ENCODE measurements at regions not wholly inside any gene's neighbourhood (a gene's known extent, or its start where the extent isn't known, plus 50 kb on each side); places are given as distances from the start of the nearest gene placed in this dataset.

DNA sequence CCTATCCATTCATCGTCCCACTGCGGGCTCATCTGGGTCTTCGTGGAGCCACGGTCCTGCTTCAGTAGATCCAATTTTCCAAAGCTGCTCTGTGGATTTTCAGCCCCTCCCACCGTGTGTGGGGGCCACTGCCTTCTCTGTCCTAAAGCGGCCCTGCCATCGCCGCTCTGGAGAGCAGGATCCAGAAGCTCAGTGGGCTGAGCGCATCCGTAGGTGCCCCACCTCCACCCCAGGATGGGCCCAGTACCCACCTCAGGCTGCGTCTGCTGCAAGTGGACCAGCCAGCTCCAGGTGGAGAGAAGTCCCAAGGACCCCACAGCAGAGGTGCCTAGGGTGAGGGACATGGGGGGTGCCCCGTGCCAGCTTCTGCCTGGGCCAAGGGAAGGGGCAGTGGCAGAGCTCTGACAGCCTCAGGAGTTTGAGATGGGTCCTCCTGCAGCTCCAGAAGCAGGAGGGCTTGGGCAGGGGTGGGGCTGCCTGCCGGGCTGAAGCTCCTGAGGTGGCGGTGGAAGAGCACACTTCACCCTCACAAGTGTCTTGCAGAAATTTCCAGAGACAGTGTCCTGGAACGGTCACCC, 148.1 kb upstream of the C14orf180 start:
- DNase-seq = no peak

DNA sequence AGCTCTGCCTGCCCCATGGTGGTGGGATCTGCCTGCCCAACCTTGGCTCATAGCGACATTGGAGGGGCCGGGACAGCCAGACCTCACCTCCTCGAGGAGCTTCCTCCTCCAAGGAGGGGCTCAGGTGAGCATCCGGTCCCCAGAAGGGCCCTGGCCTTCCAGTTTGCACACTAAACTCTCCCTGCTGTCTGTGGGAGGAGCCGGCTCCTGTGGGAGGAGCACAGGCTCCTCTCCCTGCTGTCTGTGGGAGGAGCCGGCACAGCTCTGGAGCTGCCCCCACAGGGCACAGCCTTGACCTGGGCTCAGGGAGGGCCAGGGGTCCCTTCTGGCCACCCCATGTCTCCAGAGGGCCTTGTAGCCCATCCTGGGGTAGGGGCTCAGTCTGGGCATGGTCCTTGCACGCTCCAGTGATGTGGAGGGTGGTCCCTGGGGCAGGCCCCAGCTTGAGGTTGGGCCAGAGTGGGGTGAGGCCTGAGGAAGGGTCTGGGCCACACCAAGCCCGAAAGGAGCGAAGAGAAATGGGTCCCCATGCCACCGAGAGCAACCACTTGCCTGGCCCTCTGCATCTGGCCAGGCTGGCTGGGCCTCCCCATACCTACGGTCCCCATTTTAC, 147.5 kb upstream of the C14orf180 start:
- no peak for DNase-seq

DNA sequence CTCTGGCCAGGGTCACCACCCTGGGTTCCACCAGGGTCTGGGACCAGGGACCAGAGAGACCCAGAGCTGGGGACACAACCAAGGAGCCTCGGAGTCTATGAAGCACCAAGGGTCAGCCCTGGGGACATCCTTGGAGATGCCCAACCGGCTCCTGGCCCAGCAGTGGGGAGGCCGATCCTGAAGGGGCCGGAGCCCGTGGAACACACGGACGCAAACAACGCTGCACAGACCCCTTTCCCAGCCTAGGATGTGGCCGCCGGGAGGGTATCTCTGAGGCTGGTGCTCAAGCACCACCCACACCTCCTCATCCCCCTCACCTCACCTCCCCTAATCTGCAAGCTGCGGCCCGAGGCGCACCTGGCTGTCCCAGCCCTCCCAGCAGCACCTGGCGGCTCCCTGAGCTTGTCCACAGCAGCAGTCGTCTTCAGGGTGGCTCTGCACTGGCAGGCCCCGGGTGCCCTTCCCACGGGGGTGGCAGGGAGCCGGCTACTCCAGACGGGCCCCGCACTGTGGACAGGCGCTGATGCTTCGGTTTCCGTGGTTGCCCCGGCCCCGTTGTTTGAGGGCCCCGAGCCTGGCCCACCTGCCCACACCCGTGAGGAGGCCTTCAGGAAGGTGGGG, 146.8 kb upstream of the C14orf180 start:
- no peak for DNase-seq

DNA sequence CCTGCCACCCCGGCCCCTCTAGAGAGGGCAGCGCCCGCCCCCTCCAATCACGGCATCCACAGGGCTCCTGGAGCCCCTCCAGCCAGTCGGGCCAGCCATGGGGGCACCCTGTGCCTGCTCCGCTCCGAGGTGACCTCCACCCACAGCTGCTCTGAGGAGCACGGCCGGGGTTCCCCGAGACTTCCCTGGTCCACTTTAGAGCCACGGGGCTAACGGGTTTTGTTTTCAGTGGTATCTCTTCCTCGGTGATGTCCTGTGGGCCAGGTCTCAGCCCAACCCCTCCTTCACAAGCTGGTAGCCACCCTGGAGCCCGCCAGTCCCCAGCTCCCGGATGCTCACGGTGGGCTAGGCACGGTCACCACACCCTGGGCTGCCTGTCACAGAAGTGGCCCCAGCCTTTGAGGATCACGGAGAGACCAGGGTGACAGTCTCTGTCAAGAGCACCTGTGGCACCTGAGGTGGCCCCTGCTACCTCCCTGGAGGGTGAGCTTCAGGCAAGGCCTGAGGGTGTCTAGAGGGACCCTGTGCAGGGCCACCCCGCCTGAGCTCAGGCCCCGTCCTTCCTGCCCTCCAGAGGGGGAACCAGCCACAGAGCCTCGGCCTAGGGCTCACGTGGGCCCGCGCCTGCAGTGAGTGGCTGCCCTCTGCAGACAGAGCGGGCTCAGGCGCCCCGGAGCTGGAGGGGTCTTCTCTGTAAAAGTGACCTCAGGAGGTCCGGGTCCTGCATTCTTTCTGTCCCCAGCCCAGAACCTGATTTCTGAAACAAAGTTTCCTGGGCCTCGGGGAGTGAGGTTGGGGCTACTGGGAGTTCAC, 146.0 kb upstream of the C14orf180 start:
- DNase-seq = no peak

DNA sequence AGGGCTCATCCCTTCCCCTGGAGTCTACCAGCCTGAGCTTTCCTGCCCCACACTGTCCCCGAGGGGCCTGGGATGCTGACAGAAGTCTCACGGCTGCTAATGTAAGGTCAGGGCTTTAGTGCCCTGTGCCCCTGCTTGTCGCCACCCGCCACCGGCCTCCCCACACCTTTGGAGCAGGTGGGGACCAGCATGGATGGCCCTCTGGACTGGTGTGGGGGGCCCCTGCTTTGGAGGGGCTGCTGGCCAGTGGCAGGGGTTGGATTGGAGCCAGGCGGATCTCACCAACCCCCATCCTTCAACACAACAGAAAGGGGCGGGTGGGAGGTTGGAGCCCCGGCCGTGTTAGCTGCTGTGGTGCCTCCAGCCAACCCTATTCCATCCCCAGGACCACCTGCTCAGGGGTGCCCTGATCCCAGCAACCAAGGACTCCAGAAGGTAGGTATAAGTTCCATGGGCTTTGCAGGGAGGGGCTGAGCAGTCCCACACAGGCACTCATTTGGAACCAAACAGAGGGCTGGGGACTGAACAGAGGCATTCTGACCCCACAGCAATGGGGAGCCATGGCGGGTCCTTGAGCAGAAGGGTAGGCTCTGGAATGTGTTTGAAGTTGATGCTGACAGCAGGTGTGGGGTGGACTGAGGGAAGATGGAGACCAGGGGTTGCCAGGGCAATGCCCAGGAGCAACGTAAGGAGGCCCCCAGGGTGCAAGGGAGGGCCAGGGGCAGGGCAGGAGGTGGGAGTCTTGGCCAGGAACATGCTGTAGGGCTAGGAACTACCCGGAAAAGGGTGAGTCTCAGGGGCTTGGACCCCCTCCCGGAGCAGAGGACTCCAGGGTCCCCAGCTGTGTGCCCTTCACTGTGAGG, 145.1 kb upstream of the C14orf180 start:
- no peak for DNase-seq

DNA sequence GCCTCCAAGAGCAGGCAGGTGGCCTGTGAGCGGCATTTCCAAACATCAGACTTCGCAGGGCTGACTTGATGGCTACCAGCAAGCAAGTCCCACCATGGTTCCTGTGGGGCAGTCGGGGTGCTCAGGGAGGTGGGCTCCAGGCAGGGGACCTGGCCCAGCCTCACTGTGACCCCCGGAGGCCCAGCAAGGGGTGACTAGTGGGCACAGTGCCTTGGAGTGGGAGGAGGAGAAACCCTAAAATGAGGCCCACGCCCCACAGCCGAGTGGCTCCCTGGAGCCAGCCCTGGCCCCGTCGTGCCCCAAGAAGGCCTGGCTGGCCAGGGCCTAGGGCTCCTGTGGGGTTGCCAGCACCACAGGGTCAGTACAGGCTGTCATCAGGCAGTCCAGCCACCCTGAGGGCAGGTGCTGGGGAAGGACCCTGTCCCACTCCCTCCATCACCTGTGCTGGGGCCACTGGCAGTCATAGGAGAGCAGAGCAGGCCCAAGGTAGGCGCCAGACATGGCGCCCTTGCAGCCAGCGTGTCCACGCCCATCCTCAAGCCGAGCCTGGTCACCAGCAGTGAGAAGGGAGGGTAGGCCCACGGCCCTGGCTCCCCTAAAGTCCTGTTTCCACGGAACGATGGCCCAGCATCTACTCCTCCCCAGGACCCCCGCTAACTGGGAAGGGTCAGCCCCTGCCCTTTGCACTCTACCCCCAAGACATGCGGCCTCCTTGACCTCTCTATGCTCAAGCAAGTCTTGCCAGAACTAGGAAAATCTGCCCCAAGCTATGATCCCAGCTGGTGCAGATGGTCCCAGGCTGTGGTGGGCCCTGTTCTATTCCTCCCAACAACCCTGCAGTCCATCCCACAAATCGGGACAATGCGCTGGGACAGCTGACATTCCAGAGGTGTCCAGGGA, 144.2 kb upstream of the C14orf180 start:
- no peak for DNase-seq

DNA sequence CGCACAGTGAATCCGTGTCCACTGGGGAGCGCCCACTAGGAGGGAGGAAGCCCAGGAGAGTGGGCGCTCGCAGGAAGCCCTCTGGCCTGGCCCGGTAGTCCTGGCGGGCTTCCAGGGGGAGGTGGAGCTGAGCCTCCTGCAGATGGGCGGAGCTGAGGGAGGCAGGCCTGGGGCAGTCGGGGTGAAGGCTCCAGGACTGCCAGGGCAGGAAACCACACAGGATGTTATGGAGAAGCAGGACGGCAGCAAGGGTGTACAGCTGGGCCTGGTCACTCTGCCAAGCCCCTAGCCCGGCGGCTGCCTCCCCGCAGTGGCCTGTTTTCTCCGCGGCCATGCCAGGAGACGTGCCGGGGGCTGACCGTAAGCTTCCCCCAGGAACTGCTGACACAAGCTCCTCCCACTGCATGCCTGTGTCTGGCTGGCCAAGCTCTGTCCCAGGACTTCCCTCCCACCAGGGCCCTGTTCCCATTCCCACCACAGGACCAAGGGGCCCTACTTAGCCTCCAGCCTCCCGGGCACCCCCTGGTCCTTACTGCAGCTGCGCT, 143.4 kb upstream of the C14orf180 start:
- DNase-seq = no peak

DNA sequence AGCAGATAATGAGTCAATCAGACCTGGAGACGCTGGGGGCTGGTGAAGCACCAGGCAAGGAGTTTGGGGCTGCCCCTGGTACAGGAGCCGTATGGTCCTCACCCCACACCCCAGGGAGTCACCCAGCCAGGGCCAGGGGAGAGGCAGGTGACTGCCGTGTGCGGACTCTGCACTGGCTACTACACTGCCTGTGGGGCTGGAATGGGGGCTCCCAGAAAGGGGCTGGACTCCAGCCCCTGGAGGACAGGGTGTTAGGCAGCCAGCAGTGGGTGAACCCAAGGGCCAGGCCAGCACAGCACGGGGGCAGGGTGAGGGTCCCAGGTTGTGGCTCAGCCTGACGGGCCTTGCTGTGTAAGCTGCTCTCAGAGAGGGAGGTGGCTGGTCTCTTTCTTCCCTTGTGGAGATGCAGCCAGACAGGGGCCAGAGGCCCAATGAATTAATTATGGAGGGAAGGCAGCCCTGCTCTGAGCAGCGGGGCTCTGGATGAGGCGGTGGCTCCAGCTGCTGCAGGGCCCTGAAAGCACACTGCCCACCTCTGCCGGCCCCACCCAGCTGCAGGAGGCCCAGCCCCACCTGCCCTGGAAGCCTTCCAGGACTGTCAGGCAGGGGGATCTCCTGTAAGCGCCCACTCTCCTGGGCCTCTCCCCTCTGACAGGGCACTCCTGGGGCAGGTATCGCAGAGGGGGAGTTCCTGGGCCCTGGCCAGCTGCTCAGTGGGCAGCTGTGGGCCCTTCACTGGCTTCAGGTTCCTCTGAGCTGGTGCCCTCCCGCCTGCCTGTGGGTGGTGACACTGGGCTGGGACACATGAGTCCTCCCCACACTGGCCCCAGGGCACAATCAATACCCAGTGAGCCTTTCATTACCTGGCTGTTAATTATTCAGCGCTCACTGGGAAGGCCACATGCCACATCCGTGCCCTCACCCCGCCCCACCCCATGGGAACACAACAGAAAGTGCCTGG, 142.5 kb upstream of the C14orf180 start:
- no peak for DNase-seq

DNA sequence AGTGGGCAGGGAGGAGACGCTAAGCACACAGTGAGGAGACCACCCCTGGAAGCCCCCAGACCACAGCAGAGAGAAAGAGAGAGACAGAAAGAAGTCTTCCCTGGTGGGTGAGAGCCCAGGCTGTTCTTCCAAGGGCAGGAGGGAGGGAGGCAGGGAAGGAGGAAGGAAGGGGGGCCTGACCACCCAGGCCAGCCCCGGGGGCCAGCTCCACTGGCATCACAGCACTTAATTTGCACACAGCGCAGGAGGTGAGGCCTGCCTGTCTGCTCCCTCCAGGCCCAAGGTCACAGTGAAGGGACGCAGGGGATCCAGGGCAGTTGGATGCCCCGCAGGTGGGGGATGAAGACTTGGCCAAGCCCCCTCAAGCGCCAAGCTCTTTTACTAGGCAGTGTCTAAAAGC, 141.9 kb upstream of the C14orf180 start:
- DNase-seq = no peak

DNA sequence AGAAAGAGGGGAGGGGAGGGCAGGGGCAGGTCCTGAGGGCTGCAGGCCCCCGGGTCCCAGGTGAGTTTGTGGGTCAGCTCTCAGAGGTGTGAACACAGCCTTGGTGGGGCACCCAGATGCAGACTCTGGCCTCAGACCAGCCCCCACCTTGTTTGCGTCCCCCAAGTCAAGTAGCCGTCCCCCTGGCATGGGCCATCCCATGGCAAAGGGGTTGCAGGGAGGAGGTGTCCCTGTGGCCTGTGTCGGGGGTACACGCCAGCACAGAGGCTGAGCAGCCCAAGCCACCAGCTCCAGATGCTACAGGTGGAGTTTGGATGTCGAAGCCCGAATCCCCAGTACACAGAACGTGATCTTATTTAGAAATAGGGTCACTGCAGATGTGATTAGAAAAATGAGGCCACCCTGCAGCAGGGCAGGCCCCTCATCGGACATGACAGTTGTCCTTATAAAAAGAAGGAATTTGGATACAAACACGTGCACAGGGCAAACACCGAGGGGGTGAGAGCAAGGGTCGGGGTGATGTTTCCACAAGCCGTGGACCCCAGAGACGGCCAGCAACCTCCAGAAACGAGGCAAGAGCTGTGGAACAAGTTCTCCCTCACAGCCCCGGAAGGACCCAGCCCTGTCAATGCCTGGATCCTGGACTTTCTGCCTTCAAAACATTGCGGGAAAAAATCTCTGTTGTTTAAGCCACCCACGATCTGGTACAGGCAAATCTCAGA, 141.2 kb upstream of the C14orf180 start:
- DNase-seq = no peak

DNA sequence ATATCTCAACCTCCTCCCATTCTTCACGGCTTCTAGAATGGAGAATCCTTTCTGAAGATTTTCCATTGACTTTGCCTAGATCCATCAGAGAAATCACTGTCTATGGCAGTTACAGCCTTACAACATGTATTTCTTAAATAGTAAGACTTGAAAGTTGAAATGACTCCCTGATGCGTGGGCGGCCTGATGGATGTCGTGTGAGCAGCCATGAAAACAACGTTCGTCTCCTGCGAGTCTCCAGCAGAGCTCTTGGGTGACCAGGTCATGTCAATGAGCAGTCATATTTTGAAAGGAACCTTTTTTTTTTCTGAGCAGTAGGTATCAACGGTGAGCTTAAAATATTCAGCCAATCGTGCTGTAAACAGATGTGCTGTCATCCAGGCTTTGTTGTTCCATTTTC, 139.9 kb upstream of the C14orf180 start:
- DNase-seq = no peak

DNA sequence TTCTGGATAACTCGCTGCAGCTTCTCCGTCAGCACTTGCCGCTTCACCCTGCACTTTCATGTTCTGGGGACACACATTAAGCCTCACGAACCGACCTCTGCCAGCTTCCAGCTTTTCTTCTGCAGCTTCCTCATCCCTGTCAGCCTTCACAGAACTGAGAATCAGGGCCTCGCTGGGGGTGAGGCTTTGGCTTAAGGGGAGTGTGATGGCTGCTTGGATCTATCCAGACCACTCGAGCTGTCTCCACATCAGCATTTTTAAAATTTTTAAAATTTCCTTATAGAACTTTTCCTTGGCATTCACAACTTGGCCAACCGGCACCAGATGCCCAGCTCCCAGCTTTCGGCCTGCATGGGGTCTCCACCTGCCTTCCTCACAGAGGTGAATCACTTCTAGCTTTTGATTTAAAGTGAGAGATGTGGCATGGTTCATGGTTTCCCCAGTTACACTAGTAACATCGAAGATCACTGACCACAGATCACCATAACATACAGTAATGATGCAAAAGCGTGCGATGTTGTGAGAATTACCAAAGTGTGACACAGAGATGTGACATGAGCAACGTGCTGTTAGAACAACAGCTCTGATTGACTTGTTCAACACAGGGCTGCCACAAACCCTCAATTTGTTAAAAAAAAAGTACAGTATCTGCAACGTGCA, 139.1 kb upstream of the C14orf180 start:
- no peak for DNase-seq

DNA sequence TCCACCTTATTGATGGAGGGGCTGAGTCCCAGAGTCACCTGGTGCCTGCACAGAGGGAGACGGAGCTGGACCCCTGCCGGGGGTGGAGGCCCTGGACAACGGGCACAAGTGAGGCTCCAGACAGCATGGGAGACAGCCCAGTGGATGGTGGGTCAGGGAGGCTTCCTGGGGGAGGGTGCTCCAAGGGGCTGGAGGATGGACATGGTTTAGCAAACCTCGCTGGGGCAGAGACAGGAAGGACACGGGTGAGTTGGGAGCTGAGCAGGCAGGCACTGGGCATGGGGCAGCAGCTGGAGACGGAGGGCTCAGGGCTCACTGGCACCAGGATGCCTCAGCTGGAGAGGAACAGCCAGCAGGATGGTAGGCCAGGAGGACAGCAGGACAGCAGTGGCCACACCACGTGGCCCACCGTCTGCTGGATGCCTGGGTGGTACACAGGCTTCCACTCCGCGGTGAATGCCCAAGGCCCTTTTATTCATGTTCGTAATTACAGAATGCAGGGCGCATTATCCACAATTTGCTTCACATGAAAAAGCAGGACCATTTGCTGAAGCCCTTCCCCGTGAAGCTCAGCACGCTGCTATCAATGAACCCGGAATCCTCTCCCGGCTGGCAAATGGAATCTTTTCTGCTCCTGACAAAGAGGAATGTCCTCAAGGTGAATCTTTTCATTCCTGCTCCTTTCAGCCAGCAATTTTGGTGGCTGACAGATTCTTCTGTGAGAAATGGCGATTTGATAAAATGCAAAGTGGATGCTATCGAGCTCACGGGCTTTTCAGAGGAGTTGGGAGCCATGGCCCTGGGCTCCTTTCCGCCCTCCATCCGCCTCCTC, 138.1 kb upstream of the C14orf180 start:
- no peak for DNase-seq

DNA sequence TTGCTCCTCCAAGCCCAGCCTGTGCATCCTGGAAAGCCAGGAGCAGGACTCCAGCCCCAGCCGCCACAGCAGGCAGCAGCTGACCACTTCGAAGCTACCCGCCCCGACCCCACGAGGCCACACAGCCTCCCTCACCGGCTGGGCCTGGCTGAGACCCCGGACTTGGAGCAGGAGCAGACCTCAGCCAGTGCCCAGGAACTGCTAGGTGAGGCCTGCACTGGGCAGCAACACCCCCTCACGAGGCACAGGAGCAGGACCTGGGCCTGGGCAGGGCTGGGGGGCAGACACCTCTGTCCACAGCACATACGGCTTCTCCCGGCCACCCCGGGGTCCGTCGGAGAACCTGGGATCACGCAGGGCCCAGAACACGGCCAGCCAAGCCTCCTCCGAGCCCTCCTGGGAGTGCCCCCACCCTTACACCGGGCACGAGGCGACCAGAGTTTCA, 137.4 kb upstream of the C14orf180 start:
- no peak for DNase-seq

DNA sequence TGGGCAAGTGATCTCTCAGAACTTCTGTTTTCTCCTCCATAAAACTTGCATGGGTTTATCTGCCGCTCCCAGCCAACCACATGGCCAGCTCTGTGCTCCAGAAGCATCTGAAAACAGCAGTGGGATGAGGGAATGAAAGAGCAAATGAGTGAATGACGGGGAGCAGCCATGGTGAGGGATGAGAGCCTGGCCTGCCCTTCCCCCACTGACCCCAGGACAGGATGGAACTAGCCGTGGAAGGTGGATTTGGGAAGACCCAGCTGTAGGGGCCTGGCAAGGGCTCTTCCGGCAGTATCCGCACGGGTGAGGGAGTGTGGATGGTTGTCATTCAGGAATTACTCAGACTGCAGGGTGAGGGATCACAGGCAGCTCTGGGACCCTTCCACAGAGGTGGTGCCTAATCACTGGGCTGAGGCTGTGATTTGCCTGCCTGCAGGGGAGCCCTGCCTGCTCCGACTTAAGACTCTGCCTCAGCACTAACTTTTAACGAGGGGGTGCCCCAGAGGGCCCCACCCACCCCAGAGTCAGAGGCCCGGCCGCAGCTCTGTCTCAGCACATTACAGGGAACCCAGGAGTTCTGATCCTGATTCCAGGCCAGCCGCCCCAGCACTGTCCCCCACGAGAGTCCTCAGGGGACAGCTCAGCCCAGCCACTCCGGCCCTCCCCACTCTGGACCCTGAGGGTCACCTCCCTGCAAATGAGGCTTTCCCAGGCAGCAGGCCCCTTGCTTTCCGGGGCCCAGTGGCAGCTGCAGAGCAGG, 136.8 kb upstream of the C14orf180 start:
- DNase-seq = no peak

DNA sequence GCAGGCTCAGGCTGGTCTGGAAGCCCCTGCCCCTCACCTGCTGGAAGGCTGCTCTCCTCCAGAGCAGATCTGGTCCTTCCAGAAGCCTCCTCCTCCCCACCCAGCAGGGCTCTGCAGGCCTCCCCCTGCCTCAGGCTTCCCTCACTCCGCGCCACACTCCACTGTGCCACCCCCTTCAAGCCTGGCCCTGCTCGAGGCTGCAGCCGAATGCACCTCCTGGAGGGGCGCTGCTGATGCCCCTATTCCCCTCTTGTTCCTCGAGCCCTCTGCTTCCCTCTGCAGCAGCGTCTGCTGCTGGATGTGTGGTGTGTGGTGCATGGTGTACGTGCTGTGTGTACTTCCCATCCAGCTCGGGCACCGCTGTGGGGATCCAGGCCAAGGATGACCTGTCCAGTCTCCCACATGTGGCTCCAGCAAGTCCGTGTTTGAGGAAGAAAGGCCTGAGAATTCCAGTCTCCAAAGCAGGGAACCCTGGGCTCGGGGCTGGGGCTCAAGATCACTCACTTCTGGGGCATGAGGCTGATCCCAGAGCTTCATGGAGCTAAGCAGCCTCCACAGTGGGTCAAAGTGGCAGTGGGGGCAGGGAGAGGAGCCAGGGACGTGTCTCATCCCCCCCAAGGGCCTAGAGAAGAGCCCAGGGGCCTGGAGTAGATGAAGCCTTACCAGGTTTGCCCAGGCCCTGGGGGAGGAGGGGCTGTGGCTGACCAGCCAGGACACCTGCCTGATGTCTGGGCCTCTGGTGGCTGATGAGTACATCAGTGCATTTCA, 136.0 kb upstream of the C14orf180 start:
- DNase-seq = no peak

Measured in activated CD4-positive, alpha-beta T cell treated with anti-CD3 and anti-CD28 coated beads for 48 hours (primary cell).